Adrenal gland (tissue), 5 donors: ENCODE measurements at regions not wholly inside any gene's neighbourhood (a gene's known extent, or its start where the extent isn't known, plus 50 kb on each side); places are given as distances from the start of the nearest gene placed in this dataset.

Experiments
- CTCF ChIP-seq, 6 experiments: fragments of 450-650 bp in 4 of 6; fragments of 200-600 bp in 2 of 6; sonication (generic) in 1 of 6; IDR thresholded peaks; 1 replicate in 5 of 6; 2 replicates in 1 of 6; pipeline versions ENCODE4 v1.5.1 to v1.8.0; 2016 to 2021; ENCODE audit warnings: antibody characterized with exemption in 6 of 6, mild to moderate bottlenecking in 2 of 6, moderate library complexity in 1 of 6
- POLR2A ChIP-seq, 2 donors: fragments of 450-650 bp; IDR thresholded peaks; one replicate each; pipeline ENCODE4 v1.6.1; 2017; ENCODE audit warnings: antibody characterized with exemption in 2 of 2, mild to moderate bottlenecking in 2 of 2, moderate library complexity in 1 of 2
- donor health status: DM: no; HTN: no; CAD: no.

DNA sequence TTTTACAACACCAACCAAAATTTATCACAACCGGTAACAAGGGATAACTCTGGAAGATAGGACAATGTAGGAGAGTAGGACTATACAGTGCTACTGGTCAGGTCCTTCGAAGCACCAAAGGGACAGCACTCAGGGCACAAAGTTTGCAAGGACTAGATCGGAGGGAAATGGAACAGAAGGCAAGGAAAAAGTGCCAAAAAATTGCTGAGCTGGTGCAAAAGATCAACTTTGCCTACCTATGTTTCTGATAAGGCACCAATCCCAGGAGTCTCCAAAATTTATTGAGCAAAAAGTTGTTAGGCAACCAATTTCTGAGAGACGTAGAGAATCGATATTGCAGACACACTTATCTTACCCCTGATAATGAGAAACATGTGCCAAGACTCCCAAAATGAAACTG lies 160.0 kb upstream of the PLEKHA5 start:
- TF ChIP-seq CTCF (IDR thresholded peaks at IDR 0.05) (no peak), POLR2A (IDR thresholded peaks at IDR 0.05) (no peak)
